ENCODE measurements at regions not wholly inside any gene's neighbourhood (a gene's known extent, or its start where the extent isn't known, plus 50 kb on each side); places are given as distances from the start of the nearest gene placed in this dataset.
"Not testable (repeated sequence)": the region's sequence is repeated elsewhere in the genome, so short reads cannot be mapped to it uniquely, and the experiment has no call there.

DNA sequence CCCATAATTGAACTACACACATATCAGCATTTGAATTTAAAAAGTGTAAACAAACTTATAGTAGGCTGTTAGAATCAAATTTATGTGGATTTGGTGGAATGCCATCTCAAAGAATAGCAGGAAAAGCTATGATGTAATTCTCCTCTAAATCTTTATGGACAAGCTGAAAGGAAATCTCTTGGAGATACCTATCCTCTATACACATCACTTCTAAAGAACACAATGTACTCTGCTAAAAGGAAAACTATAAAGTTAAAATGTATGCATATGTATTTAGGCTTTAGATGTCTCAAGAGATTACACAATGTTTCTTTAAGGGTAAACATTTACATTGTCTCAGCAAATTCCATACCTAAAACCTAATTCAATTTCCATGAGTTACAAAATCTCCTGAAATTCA is 323.3 kb downstream of the CRPPA start:
- no peaks in the 10 kb centered on the region for H3K9me3 ChIP-seq (ENCODE audit: low read length)
- H3K27me3 ChIP-seq (ENCODE audit: insufficient read depth, low read length): no peaks in the 10 kb centered on the region
- no peaks in the 10 kb centered on the region for H3K4me1 ChIP-seq (ENCODE audit: insufficient read depth, low read length)
- no peak overlapping the region for H3K4me3 ChIP-seq (ENCODE audit: low read length)
- no peaks in the 10 kb centered on the region for H3K36me3 ChIP-seq (ENCODE audit: insufficient read depth, low read length)
- no peak overlapping the region for H2AFZ ChIP-seq (ENCODE audit: low read depth, low read length)

DNA sequence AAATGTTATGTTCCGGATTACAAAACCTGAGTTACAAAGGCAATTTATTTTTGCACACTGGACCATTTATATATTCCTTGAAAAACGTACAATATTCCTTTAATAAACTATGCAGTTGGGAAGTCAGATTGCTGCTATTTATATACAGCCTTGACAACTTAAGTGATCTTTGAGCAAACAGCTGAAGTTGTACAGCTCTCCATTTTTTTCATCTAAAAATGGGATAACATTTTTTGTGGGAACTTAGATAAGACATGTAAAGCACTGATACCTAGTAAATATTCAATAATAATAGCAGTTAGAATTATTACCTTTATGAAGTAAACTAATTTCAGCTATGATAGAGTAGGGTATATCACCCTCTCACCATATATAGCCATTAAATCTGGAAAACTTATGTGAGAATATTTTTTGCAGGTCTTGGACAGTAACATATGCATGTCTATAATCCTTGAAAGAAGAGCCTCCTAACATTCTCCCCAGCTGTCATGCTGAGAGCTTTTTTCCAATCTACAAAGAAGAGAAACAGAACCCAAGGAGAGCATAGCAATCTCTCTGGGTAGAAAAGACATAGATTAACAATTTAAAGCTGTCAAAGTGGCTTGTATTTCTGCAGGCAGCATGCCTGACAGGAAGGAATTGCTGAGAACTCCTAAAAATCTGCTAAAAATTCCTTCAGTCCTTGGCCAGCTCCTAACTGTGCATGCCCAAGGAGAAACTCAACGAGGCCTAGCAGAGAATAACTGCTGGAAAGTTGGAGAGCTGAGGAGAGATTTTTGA is 326.0 kb downstream of the CRPPA start:
- no peak overlapping the region for H3K4me3 ChIP-seq (ENCODE audit: low read length)
- no peaks in the 10 kb centered on the region for H3K36me3 ChIP-seq (ENCODE audit: insufficient read depth, low read length)
- no peaks in the 10 kb centered on the region for H3K27me3 ChIP-seq (ENCODE audit: insufficient read depth, low read length)
- H3K4me1 ChIP-seq (ENCODE audit: insufficient read depth, low read length): no peaks in the 10 kb centered on the region
- no peak overlapping the region for H2AFZ ChIP-seq (ENCODE audit: low read depth, low read length)
- H3K9me3 ChIP-seq (ENCODE audit: low read length): no peaks in the 10 kb centered on the region

DNA sequence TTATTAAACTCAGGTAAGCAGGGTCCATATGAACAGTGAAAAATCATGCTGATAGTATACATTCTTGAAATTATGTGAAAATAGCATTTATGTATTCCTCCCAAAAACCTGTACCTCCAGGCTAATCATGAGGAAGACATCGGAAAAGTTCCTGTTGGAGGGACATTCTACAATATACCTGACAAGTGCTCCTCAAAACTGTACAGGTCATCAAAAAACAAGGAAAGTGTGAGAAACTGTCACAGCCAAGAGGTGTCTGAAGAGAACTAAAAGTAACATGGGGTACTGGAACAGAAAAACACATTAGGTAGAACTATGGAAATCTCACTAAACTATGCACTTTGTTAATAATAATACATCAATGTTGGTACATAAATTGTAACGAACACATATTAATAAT is 326.7 kb downstream of the CRPPA start:
- no peaks in the 10 kb centered on the region for H3K36me3 ChIP-seq (ENCODE audit: insufficient read depth, low read length)
- no peaks in the 10 kb centered on the region for H3K9me3 ChIP-seq (ENCODE audit: low read length)
- H3K27me3 ChIP-seq (ENCODE audit: insufficient read depth, low read length): no peaks in the 10 kb centered on the region
- no peak overlapping the region for H2AFZ ChIP-seq (ENCODE audit: low read depth, low read length)
- no peak overlapping the region for H3K4me3 ChIP-seq (ENCODE audit: low read length)
- H3K4me1 ChIP-seq (ENCODE audit: insufficient read depth, low read length): no peaks in the 10 kb centered on the region

DNA sequence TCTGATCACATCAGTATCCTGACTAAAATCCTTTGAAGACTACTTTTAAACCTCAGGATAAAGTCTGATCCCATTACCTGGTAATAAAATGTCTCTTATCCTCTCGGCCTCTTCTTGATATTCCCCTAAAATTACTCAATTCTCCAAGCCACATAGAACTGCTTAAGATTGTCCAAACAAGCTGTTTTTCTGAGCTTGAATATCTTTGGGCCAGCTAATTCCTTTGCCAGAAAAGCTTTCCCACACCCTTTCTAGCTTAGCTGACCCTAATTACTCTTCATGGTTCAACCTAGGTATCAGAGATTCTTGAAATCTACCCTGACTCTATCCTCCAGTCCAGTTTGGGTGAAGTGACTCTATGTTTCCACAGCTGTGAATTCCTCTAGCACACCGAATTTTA is 328.6 kb downstream of the CRPPA start:
- Histone ChIP-seq H3K27me3 (ENCODE audit: insufficient read depth, low read length) (no peaks in the 10 kb centered on the region), H3K36me3 (ENCODE audit: insufficient read depth, low read length) (no peaks in the 10 kb centered on the region), H3K9me3 (ENCODE audit: low read length) (no peaks in the 10 kb centered on the region), H3K4me3 (ENCODE audit: low read length) (no peak overlapping the region), H3K4me1 (ENCODE audit: insufficient read depth, low read length) (no peaks in the 10 kb centered on the region), H2AFZ (ENCODE audit: low read depth, low read length) (no peak overlapping the region)

DNA sequence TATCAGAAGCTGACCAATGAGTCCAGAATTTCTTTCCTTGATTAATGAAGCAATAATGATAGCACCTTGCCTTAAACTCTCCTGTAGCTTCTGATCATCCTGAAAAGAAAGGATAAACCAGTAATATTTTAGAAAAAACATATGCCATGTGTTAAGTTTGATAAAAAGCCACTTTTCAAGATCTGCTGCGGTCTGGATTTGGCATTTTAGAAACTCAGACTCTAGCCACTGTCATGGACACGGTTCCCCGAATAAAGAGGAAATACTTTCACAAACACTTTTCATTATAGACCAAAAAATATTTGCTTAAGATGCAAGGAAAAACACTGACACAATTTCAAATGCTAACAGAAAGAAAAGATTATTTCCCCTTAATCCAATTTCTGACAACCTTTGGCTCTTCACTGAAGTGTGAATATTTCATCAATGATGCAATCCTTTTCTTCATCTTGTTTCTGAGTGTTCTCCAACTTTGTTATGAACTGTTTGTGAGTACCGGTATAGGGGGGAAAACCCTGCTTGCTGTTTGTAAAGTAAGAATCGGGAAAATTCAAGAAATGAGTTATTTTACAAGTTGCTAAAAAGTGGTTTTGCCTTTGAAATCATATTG is 329.5 kb downstream of the CRPPA start:
- Histone ChIP-seq H2AFZ (ENCODE audit: low read depth, low read length) (peak overlapping the region; percentile 54), H3K27me3 (ENCODE audit: insufficient read depth, low read length) (no peaks in the 10 kb centered on the region), H3K36me3 (ENCODE audit: insufficient read depth, low read length) (no peaks in the 10 kb centered on the region), H3K9me3 (ENCODE audit: low read length) (no peaks in the 10 kb centered on the region), H3K4me3 (ENCODE audit: low read length) (no peak overlapping the region), H3K4me1 (ENCODE audit: insufficient read depth, low read length) (no peaks in the 10 kb centered on the region)

DNA sequence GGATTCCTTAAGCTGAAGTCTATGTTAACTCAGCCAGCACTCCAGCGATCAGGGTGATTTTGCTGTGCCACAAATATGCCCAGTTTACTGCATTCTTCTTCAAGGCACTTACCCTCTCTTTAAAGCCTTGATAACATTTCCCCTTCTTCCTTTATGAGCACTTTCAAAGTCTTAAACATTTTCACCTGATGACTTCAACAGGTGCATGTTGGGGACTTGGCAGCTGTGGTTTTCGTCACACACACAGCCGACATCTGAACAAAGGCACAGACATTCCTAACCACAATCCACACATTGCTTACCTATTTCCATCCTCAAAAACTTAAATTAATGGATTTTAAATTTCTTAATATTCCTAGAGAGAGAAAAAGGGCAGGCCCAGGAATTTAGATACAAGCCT is 331.5 kb downstream of the CRPPA start:
- Histone ChIP-seq H3K4me1 (ENCODE audit: insufficient read depth, low read length) (no peaks in the 10 kb centered on the region), H3K9me3 (ENCODE audit: low read length) (no peaks in the 10 kb centered on the region), H3K4me3 (ENCODE audit: low read length) (no peak overlapping the region), H3K27me3 (ENCODE audit: insufficient read depth, low read length) (no peaks in the 10 kb centered on the region), H2AFZ (ENCODE audit: low read depth, low read length) (no peak overlapping the region), H3K36me3 (ENCODE audit: insufficient read depth, low read length) (no peaks in the 10 kb centered on the region)

DNA sequence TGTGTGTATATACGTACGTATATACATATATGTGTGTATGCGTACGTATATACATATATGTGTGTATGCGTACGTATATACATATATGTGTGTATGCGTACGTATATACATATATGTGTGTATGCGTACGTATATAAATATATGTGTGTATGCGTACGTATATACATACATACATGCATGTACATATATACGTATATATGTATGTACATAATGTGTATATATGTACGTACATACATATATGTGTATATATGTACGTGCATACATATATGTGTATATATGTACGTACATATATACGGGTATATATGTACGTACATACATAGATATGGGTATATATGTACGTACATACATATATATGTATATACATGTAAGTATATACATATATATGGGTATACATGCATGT is 332.1 kb downstream of the CRPPA start:
- no peaks in the 10 kb centered on the region for H3K36me3 ChIP-seq (ENCODE audit: insufficient read depth, low read length)
- no peaks in the 10 kb centered on the region for H3K27me3 ChIP-seq (ENCODE audit: insufficient read depth, low read length)
- no peak overlapping the region for H3K4me3 ChIP-seq (ENCODE audit: low read length)
- H3K4me1 ChIP-seq (ENCODE audit: insufficient read depth, low read length): no peaks in the 10 kb centered on the region
- H3K9me3 ChIP-seq (ENCODE audit: low read length): no peaks in the 10 kb centered on the region
- no peak overlapping the region for H2AFZ ChIP-seq (ENCODE audit: low read depth, low read length)

DNA sequence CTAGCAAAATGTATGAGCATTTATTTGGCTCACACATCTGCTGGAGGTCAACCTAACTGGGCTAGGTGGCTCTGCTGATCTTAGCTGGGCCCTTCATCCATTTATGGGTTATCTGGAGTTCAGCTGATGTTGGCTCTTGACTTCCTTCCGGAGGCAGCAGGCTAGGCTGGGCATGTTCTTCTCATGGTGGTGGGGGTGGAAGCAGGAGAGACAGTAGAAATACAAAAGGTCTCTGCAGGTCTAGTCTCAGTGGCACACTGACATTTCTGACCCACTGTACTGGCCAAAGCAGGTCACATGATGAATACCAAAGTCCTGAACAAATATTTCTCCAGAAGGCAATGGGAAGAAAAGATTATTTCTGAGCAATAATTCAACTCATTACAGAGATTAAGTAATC is 334.6 kb downstream of the CRPPA start:
- Histone ChIP-seq H3K9me3 (ENCODE audit: low read length) (no peaks in the 10 kb centered on the region), H3K36me3 (ENCODE audit: insufficient read depth, low read length) (no peaks in the 10 kb centered on the region), H3K4me3 (ENCODE audit: low read length) (no peak overlapping the region), H2AFZ (ENCODE audit: low read depth, low read length) (no peak overlapping the region), H3K27me3 (ENCODE audit: insufficient read depth, low read length) (no peaks in the 10 kb centered on the region), H3K4me1 (ENCODE audit: insufficient read depth, low read length) (peaks cover 1% of the 10 kb centered on the region)

DNA sequence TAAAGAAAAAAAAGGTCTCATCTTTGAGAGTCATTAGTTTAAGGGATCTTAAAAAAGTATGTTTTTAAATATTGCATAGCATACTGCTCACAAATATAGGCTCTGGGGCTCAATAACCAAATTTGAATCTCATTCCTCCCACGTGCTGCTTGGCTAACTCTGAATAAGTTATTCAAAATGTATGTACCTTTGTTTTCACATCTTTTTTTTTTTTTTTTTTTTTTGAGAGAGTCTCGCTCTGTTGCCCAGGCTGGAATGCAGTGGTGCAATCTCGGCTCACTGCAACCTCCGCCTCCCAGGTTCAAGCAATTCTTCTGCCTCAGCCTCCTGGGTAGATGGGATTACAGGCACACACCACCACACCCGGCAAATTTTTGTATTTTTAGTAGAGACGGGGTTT is 335.6 kb downstream of the CRPPA start:
- not testable (repeated sequence) for H3K36me3 ChIP-seq (ENCODE audit: insufficient read depth, low read length); H3K4me3 ChIP-seq (ENCODE audit: low read length); H2AFZ ChIP-seq (ENCODE audit: low read depth, low read length); H3K27me3 ChIP-seq (ENCODE audit: insufficient read depth, low read length); H3K9me3 ChIP-seq (ENCODE audit: low read length); H3K4me1 ChIP-seq (ENCODE audit: insufficient read depth, low read length)

DNA sequence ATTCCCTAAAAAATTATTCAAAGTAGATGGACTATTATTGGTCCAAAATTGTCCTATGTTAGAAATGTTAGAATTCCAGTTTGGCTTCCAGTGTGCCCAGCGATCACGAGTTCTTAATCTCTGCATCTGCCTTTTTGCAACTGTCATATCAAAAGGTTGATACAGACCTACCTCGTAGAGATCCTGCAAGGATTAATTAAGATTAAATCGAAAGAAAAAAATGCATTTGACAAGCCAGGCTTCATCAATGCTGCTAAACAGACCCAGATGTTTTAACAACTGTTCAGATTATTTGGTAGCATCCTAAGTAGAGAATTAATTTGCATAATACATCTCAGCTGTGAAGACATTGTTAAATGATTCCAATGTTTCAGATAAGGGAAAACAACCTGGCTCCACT is 336.5 kb downstream of the CRPPA start:
- peaks cover 1% of the 10 kb centered on the region for H3K4me1 ChIP-seq (ENCODE audit: insufficient read depth, low read length)
- H3K9me3 ChIP-seq (ENCODE audit: low read length): no peaks in the 10 kb centered on the region
- no peaks in the 10 kb centered on the region for H3K36me3 ChIP-seq (ENCODE audit: insufficient read depth, low read length)
- no peak overlapping the region for H2AFZ ChIP-seq (ENCODE audit: low read depth, low read length)
- H3K4me3 ChIP-seq (ENCODE audit: low read length): no peak overlapping the region
- H3K27me3 ChIP-seq (ENCODE audit: insufficient read depth, low read length): no peaks in the 10 kb centered on the region

DNA sequence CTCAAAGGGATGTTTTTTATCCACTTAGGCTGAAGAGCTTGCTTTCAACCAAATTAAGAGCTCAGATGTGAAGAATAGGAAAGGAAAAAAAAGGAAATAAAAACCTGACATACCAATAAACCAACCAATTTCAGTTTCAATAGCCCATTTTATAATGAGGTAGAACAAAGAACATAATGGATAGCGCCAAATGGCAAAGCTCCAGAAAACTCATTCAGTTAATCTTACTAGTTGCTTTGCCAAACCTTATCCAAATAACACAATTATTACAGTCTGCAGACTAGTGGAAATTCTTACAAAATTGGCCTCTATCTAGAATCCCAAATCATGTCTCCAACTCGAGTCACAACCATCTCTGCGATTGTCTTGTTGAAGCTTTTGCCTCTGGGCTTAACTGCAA is 337.0 kb downstream of the CRPPA start:
- no peaks in the 10 kb centered on the region for H3K9me3 ChIP-seq (ENCODE audit: low read length)
- no peak overlapping the region for H2AFZ ChIP-seq (ENCODE audit: low read depth, low read length)
- H3K27me3 ChIP-seq (ENCODE audit: insufficient read depth, low read length): no peaks in the 10 kb centered on the region
- H3K36me3 ChIP-seq (ENCODE audit: insufficient read depth, low read length): no peaks in the 10 kb centered on the region
- peaks cover 1% of the 10 kb centered on the region for H3K4me1 ChIP-seq (ENCODE audit: insufficient read depth, low read length)
- H3K4me3 ChIP-seq (ENCODE audit: low read length): no peak overlapping the region

DNA sequence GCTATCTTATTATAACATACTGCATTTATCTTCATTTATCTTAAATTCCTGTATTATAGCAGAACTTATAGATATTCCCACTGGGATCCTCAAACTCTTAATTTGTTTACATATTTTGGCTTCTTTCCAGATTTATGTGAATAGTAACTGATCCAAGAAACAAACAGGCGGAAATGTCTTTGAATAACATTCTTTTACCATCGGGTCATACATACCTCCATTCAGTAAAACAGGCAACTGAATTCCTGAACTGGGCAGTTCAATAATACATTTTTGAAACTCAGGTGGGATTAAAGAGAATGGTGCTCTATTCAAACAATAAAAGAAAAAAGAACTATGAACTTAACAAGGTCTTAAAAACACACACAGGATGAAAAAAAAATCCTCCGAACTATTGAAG is 337.4 kb downstream of the CRPPA start:
- Histone ChIP-seq H3K36me3 (ENCODE audit: insufficient read depth, low read length) (no peaks in the 10 kb centered on the region), H3K4me1 (ENCODE audit: insufficient read depth, low read length) (peaks cover 1% of the 10 kb centered on the region), H2AFZ (ENCODE audit: low read depth, low read length) (no peak overlapping the region), H3K27me3 (ENCODE audit: insufficient read depth, low read length) (no peaks in the 10 kb centered on the region), H3K4me3 (ENCODE audit: low read length) (no peak overlapping the region), H3K9me3 (ENCODE audit: low read length) (no peaks in the 10 kb centered on the region)

DNA sequence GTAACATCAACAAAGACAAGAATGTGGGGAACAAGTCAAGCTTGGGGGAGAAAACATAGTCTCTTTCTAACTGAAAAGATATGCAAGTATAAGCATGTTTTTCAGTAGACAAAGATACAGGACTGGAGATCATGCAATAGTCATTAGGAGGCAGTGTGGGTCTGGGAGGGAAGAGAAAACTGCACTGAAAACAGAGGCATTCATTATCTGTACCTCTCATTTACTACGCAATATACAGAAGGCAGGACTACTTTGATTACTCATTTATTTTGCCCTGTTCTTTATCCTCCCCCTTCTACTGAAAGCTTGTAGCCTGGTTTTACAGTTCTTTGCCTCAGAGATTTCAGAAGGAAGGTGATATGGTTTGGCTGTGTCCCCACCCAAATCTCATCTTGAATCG is 341.2 kb downstream of the CRPPA start:
- Histone ChIP-seq H3K4me3 (ENCODE audit: low read length) (no peak overlapping the region), H3K36me3 (ENCODE audit: insufficient read depth, low read length) (no peaks in the 10 kb centered on the region), H3K4me1 (ENCODE audit: insufficient read depth, low read length) (peaks cover 1% of the 10 kb centered on the region), H3K9me3 (ENCODE audit: low read length) (no peaks in the 10 kb centered on the region), H2AFZ (ENCODE audit: low read depth, low read length) (no peak overlapping the region), H3K27me3 (ENCODE audit: insufficient read depth, low read length) (no peaks in the 10 kb centered on the region)

DNA sequence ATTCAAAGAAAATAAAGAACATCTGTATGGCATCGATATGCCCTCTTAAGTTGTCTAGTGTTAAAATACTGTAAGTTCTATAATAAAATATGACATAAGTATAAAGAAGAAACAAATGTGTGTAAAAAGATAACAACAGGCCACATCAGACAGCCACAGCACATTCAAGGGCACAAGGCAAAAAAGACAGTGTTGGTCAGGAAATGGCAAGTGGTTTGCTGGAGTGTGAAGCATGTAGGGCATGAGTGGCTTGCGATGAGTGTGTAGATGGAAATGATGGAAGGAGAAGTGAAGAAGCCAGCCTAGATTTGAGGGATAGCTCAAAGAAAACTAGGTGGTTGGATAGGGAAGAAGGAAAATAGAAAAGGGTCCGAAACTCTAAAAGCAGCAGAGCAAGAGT is 341.6 kb downstream of the CRPPA start:
- peaks cover 1% of the 10 kb centered on the region for H3K4me1 ChIP-seq (ENCODE audit: insufficient read depth, low read length)
- H3K9me3 ChIP-seq (ENCODE audit: low read length): no peaks in the 10 kb centered on the region
- no peaks in the 10 kb centered on the region for H3K36me3 ChIP-seq (ENCODE audit: insufficient read depth, low read length)
- no peak overlapping the region for H2AFZ ChIP-seq (ENCODE audit: low read depth, low read length)
- no peak overlapping the region for H3K4me3 ChIP-seq (ENCODE audit: low read length)
- H3K27me3 ChIP-seq (ENCODE audit: insufficient read depth, low read length): no peaks in the 10 kb centered on the region
